NT2/D1 (cell line): ENCODE measurements at regions not wholly inside any gene's neighbourhood (a gene's known extent, or its start where the extent isn't known, plus 50 kb on each side); places are given as distances from the start of the nearest gene placed in this dataset.

ENCODE experiments used
- DNase-seq: peaks from one replicate; pipeline ENCODE4 v3.0.0-alpha.2; 2011; ENCODE audit warnings: low read depth, low spot score
- H3K27me3 ChIP-seq: 2 replicates; pipeline ENCODE4 v1.6.0; 2011; ENCODE audit warnings: mild to moderate bottlenecking; ENCODE audit not compliant: insufficient read length, insufficient read depth
- H3K36me3 ChIP-seq: 2 replicates; pipeline ENCODE4 v1.6.1; 2011; ENCODE audit warnings: mild to moderate bottlenecking, low read length, mixed read lengths; ENCODE audit not compliant: insufficient read depth, insufficient read length
- H3K4me1 ChIP-seq: 2 replicates; pipeline ENCODE4 v1.5.1; 2011; ENCODE audit not compliant: insufficient read depth, insufficient read length
- H3K4me3 ChIP-seq: 2 replicates; pipeline ENCODE4 v1.5.1; 2011; ENCODE audit warnings: low read depth; ENCODE audit not compliant: insufficient read length
- H3K9ac ChIP-seq: 2 replicates; pipeline ENCODE4 v1.6.0; 2011; ENCODE audit warnings: low read depth; ENCODE audit not compliant: insufficient read length
- H3K9me3 ChIP-seq: 2 replicates; pipeline ENCODE4 v1.5.1; 2011; ENCODE audit warnings: mild to moderate bottlenecking, low read length; ENCODE audit not compliant: insufficient read depth
- SUZ12 ChIP-seq: IDR thresholded peaks from 2 replicates; pipeline ENCODE4 v1.6.1; 2011; ENCODE audit not compliant: insufficient read length, insufficient read depth; ENCODE audit errors: extremely low read depth
- YY1 ChIP-seq: IDR thresholded peaks from 2 replicates; pipeline ENCODE4 v1.6.1; 2011; ENCODE audit not compliant: insufficient read length, insufficient read depth
- ZNF274 ChIP-seq: IDR thresholded peaks from 2 replicates; pipeline ENCODE4 v1.6.1; 2011; ENCODE audit warnings: mild to moderate bottlenecking, low read depth, low read length

DNA sequence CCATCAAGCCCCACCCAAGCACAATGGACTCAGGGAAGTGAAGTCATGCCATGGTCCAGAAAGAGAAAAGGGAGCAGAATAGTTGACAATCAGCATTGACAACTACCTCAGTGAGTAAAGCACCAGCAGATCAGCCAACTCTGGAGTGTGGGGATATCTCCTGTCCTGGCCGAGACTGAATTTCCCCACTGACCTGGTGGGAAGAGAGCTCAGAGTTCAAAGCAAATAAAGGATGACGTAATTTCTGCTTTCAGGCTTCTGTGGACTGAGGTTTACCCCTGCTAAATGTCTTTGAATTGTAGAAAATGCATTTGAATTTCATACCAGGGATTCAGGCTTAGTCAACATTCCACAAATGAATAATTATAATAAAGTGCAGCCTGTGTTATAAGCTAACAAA lies 152.9 kb downstream of the CBLN1 start:
- no peak for TF ChIP-seq SUZ12
- no peak for TF ChIP-seq YY1
- no peak for TF ChIP-seq ZNF274
- no peak for DNase-seq

DNA sequence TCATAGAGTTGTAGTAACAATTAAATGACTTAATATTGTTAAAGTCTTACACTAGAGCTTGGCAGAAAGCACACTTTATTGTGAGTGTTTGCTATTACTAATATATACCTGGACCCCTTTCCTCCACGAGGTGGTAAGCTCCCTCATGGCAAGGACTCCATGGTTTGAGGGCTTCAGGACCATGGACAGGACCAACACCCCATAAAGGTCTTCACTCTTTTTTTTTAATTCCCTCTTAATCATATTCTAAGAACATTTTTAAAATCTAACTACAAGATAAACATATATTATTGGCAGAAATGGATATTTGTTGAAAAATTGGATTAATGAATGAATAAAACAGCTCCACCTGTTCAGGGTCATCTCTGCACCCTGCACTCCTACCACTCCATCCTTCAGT lies 154.5 kb downstream of the CBLN1 start:
- peak; percentile 18 for DNase-seq
- no peaks in the 10 kb centered on the region for H3K36me3 ChIP-seq
- no peak overlapping the region for H3K9ac ChIP-seq

More for the DNA sequence above, 152.9 kb downstream of the CBLN1 start:
- H3K4me3 ChIP-seq: no peak overlapping the region
- H3K9me3 ChIP-seq: no peaks in the 10 kb centered on the region
- no peaks in the 10 kb centered on the region for H3K27me3 ChIP-seq
- H3K4me1 ChIP-seq: no peaks in the 10 kb centered on the region
- no peaks in the 10 kb centered on the region for H3K36me3 ChIP-seq
- H3K9ac ChIP-seq: no peak overlapping the region

DNA sequence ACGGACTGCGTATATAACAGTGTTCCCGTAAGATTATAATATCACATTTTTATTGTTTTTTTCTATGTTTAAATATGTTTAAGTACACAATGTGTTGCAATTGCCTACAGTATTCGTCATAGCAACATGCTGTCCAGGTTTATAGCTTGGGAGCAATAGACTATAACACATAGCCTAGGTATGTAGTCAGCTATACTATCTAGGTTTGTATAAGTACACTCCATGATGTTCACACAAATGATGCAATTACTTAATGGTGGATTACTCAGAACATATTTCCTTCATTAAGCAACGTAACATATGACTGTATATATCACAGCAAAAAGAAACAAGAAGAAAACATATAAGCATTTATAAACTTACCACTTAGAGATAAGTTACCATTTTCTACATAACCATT lies 160.0 kb downstream of the CBLN1 start:
- no peak overlapping the region for H3K9ac ChIP-seq
- no peaks in the 10 kb centered on the region for H3K9me3 ChIP-seq
- no peaks in the 10 kb centered on the region for H3K36me3 ChIP-seq
- no peaks in the 10 kb centered on the region for H3K27me3 ChIP-seq
- DNase-seq: no peak
- H3K4me3 ChIP-seq: no peak overlapping the region
- no peaks in the 10 kb centered on the region for H3K4me1 ChIP-seq
- no peak for TF ChIP-seq SUZ12
- TF ChIP-seq ZNF274: no peak
- TF ChIP-seq YY1: no peak

More for the DNA sequence above, 154.5 kb downstream of the CBLN1 start:
- no peak for TF ChIP-seq ZNF274
- no peak for TF ChIP-seq YY1
- TF ChIP-seq SUZ12: no peak
- H3K9me3 ChIP-seq: no peaks in the 10 kb centered on the region
- H3K4me3 ChIP-seq: no peak overlapping the region
- H3K4me1 ChIP-seq: no peaks in the 10 kb centered on the region
- H3K27me3 ChIP-seq: no peaks in the 10 kb centered on the region

DNA sequence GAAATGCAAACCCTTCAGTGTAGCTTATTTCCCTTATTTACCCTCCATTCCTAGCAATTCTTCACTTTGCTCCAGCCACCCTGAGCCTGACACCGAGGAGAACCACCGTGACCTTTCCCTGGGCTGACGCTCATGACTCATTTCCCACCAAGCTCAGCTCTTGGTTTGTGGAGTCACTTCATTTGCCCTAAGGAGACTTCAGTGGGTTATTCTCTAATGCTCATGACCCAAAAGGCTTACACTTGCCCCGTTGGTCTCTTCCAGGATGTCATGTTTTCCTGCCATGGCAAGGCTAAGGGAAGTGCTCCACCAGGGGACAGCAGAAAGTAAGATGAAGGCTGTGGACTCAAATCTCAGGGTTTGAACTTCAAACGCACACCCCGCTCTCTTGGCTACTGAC lies 161.0 kb downstream of the CBLN1 start:
- no peak for DNase-seq

DNA sequence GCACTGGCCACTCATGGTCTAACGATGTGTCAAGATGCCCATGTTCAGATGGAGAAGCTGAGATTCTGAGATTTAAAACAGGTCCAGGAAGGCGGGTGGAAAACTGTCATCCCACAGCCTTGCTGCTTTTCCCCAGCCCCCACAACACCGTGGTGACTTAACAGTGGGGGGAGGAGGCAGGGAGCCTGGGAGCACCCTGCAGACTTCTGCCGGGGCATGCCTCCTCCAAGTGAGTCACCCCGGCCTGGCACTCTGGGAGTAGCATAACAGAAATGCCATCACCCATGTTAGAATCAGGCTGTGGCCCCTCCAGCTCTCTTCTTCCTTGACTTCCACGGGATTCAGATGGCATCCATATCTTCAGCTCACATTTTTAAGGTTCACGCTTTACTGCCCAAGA lies 164.8 kb downstream of the CBLN1 start:
- Histone ChIP-seq H3K36me3 (no peaks in the 10 kb centered on the region), H3K27me3 (no peaks in the 10 kb centered on the region), H3K4me3 (no peak overlapping the region), H3K9me3 (no peaks in the 10 kb centered on the region), H3K4me1 (no peaks in the 10 kb centered on the region), H3K9ac (no peak overlapping the region)
- TF ChIP-seq ZNF274 (no peak), YY1 (no peak), SUZ12 (no peak)
- DNase-seq: no peak

More for the DNA sequence above, 161.0 kb downstream of the CBLN1 start:
- Histone ChIP-seq H3K9ac (no peak overlapping the region), H3K4me3 (no peak overlapping the region), H3K9me3 (no peaks in the 10 kb centered on the region), H3K36me3 (no peaks in the 10 kb centered on the region), H3K4me1 (no peaks in the 10 kb centered on the region), H3K27me3 (no peaks in the 10 kb centered on the region)
- TF ChIP-seq ZNF274: no peak
- no peak for TF ChIP-seq YY1
- no peak for TF ChIP-seq SUZ12

DNA sequence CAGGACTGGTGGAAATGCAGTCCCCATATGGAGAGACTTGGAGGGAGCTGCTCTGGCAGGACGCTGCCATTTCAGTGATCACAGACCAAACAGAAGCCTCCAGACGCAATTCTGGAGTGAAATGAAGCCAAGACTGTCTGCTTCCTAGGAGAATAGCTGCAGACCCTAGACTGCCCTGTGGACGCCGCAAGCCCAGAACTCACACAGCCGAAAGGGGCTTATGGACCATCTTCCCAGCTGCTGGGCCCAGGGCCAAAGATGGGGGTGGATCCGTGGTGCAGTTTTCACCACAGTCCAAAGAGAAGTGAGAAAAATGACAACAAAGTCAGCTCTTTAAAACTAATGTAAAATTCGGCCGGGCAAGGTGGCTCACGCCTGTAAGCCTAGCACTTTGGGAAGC lies 165.7 kb downstream of the CBLN1 start:
- TF ChIP-seq YY1 (no peak), ZNF274 (no peak), SUZ12 (no peak)
- DNase-seq: no peak
- H3K9me3 ChIP-seq: no peaks in the 10 kb centered on the region
- no peak overlapping the region for H3K4me3 ChIP-seq
- H3K4me1 ChIP-seq: no peaks in the 10 kb centered on the region
- H3K36me3 ChIP-seq: no peaks in the 10 kb centered on the region
- H3K9ac ChIP-seq: no peak overlapping the region
- H3K27me3 ChIP-seq: no peaks in the 10 kb centered on the region

DNA sequence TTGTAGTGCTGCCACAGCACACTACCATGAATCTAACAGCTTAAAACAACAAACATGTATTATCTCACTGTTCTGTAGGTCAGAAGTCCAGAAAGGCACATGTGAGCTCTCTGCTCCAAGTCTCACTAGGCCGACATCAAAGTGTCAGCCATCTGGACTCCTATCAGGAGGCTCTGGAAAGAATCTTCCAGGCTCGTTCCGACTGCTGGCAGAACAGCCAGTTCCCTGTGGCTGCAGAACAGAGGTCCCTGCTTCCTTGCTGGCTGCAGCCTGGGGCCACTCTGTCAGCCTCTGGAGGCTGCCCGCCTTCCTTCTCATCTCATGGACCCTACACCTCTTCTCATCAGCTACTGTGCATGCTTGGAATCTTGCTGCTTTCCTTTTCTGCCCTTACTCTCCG lies 168.9 kb downstream of the CBLN1 start:
- Histone ChIP-seq H3K4me1 (no peaks in the 10 kb centered on the region), H3K9me3 (no peaks in the 10 kb centered on the region), H3K9ac (no peak overlapping the region), H3K36me3 (no peaks in the 10 kb centered on the region), H3K4me3 (no peak overlapping the region), H3K27me3 (no peaks in the 10 kb centered on the region)
- no peak for TF ChIP-seq SUZ12
- TF ChIP-seq ZNF274: no peak
- no peak for TF ChIP-seq YY1
- DNase-seq: no peak
